ENCODE measurements at regions not wholly inside any gene's neighbourhood (a gene's known extent, or its start where the extent isn't known, plus 50 kb on each side); places are given as distances from the start of the nearest gene placed in this dataset.

DNA sequence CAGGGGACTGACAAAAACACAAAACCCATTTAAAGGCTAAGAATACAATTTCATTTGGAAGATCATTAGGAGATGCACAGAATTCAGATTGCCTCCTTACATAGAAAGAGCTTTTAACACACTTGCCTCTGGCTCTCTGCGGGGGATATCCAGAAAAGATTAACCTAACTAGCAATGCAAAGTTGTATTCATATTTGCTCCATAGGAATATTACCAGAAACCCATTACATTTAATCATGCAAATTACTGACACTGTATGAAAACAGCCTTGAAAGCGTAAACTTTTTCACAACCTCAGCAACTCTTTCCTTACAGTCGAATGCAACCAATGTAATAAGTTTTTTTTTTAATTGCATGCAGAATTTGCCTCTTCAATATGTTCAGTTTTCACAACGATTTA, 1087.3 kb upstream of the PRKX start:
- Histone ChIP-seq H3K27ac (ENCODE audit: low read length) (no peak overlapping the region), H3K27me3 (ENCODE audit: control insufficient read depth, insufficient read depth, low read length) (no peaks in the 10 kb centered on the region), H3K9me3 (ENCODE audit: control insufficient read depth, low read depth, low read length) (no peaks in the 10 kb centered on the region), H3K9ac (ENCODE audit: low read length) (no peak overlapping the region), H3K36me3 (ENCODE audit: control insufficient read depth, low read depth, low read length) (no peaks in the 10 kb centered on the region), H3K4me3 (ENCODE audit: low read length) (no peak overlapping the region), H3K4me1 (ENCODE audit: control insufficient read depth, low read depth, low read length) (peaks cover 12% of the 10 kb centered on the region)

DNA sequence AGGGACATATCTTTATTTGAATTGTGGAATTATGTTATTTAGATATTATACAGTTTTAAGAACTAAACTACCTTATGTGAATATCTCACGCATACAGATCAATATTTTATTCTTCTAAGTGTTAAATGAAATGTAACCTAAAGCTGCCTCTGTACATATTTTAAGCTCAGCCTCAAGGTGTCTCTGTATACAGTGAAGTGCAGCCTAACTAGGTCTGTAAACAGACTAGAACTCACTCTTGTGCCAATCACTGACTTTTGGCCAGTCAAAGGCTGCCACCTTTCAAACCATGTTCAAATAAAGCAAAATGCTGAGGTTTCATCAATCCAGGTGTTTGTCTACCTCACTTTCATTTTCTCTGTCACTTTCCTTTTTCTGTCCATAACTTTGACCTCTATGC, 1074.5 kb upstream of the PRKX start:
- Histone ChIP-seq H3K9me3 (ENCODE audit: control insufficient read depth, low read depth, low read length) (no peaks in the 10 kb centered on the region), H3K27me3 (ENCODE audit: control insufficient read depth, insufficient read depth, low read length) (no peaks in the 10 kb centered on the region), H3K9ac (ENCODE audit: low read length) (no peak overlapping the region), H3K4me1 (ENCODE audit: control insufficient read depth, low read depth, low read length) (no peaks in the 10 kb centered on the region), H3K36me3 (ENCODE audit: control insufficient read depth, low read depth, low read length) (no peaks in the 10 kb centered on the region), H3K4me3 (ENCODE audit: low read length) (no peak overlapping the region), H3K27ac (ENCODE audit: low read length) (no peak overlapping the region)

DNA sequence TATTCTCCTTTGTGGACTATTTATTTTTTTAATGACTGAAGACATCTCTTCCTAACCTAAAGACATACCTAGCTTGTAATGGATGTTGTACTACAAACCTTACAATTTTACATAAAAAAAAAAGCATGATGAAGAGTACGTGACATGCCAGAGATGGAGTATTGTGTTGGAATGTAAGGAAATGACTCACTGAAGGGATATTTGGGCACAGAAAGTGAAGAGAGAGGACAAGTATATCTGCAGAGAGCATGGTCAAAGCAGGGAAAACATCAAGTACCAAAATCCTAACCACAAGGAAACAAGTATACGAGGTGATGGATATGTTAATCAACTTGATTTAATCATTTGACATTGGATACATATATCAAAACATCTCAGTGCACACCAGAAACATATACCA, 1051.4 kb upstream of the PRKX start:
- Histone ChIP-seq H3K9ac (ENCODE audit: low read length) (no peak overlapping the region), H3K4me1 (ENCODE audit: control insufficient read depth, low read depth, low read length) (no peaks in the 10 kb centered on the region), H3K36me3 (ENCODE audit: control insufficient read depth, low read depth, low read length) (no peaks in the 10 kb centered on the region), H3K27ac (ENCODE audit: low read length) (no peak overlapping the region), H3K27me3 (ENCODE audit: control insufficient read depth, insufficient read depth, low read length) (no peaks in the 10 kb centered on the region), H3K9me3 (ENCODE audit: control insufficient read depth, low read depth, low read length) (no peaks in the 10 kb centered on the region), H3K4me3 (ENCODE audit: low read length) (no peak overlapping the region)

DNA sequence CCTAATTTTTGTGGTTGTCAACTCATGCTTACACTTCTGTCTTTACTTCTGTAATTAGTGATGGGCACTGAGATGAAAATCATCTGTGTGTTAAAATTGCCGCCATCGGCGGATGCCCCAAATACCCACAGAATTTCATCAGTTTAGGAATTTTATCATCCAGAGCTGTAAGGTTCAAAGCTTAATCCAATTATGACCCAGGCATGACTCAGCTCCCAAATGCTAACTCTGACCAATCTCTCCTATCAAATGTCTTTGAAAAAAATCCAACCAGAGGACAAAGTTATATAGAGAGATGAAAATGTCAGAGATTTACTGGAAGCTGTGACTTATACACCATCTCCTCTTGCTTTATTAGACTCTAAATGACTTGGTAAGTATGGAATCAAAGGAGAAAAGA, 1048.7 kb upstream of the PRKX start:
- Histone ChIP-seq H3K27ac (ENCODE audit: low read length) (no peak overlapping the region), H3K4me3 (ENCODE audit: low read length) (no peak overlapping the region), H3K4me1 (ENCODE audit: control insufficient read depth, low read depth, low read length) (no peaks in the 10 kb centered on the region), H3K36me3 (ENCODE audit: control insufficient read depth, low read depth, low read length) (no peaks in the 10 kb centered on the region), H3K9ac (ENCODE audit: low read length) (no peak overlapping the region), H3K9me3 (ENCODE audit: control insufficient read depth, low read depth, low read length) (no peaks in the 10 kb centered on the region), H3K27me3 (ENCODE audit: control insufficient read depth, insufficient read depth, low read length) (no peaks in the 10 kb centered on the region)

DNA sequence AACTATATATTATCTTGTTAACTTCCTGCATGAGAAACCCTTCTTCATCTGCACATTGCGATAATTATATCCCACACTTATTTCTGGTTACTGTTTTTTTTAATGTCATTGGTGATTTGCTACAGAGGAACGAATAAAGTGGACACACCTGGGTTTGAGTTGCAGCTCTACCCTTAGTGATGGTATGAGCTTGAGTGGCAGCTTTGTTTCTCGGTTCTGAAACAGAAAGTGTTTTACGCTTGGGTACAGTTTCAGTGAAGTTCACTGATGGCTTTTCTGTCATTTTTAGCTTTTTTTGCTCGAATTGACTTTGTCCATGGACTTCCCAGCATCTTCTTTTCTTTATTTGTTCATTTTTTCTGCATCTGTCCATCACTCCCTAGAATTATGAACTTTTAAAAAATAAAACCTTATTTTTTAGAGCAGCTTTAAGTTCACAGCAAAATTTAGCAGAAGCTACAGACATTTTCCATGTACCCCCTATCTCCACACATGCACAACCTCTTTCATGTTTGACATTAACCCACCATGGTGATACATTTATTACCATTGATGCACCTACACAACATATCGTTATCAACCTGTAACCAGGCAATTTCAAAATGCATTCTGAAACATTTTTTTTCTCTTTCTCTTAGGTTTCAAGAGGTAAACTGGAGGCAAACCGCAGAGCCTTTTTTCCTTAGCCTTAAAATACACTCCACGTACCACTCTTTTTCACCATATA, 1041.6 kb upstream of the PRKX start:
- no peak overlapping the region for H3K9ac ChIP-seq (ENCODE audit: low read length)
- no peak overlapping the region for H3K4me3 ChIP-seq (ENCODE audit: low read length)
- H3K36me3 ChIP-seq (ENCODE audit: control insufficient read depth, low read depth, low read length): no peaks in the 10 kb centered on the region
- no peak overlapping the region for H3K27ac ChIP-seq (ENCODE audit: low read length)
- no peaks in the 10 kb centered on the region for H3K9me3 ChIP-seq (ENCODE audit: control insufficient read depth, low read depth, low read length)
- H3K27me3 ChIP-seq (ENCODE audit: control insufficient read depth, insufficient read depth, low read length): no peaks in the 10 kb centered on the region
- no peaks in the 10 kb centered on the region for H3K4me1 ChIP-seq (ENCODE audit: control insufficient read depth, low read depth, low read length)

DNA sequence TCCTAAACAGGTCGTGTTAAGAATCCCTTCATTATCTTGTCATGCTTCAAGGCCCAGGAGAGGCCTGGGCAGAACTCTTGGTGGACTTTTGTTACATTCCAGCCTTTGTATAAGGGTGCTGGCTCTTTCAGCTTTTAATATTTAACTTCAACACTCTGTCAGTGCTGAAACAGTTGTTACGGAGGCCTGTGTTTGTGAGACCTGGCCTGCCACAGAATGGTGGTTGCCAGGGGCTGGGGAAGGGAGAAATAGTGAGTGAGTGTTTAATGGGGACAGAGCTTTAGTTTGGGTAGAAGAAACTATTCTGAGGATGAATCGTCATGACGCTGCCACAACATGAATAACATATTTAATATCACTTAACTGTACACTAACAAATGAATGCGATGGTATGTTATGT, 1027.6 kb upstream of the PRKX start:
- Histone ChIP-seq H3K9ac (ENCODE audit: low read length) (no peak overlapping the region), H3K4me3 (ENCODE audit: low read length) (no peak overlapping the region), H3K4me1 (ENCODE audit: control insufficient read depth, low read depth, low read length) (no peaks in the 10 kb centered on the region), H3K27me3 (ENCODE audit: control insufficient read depth, insufficient read depth, low read length) (no peaks in the 10 kb centered on the region), H3K9me3 (ENCODE audit: control insufficient read depth, low read depth, low read length) (no peaks in the 10 kb centered on the region), H3K27ac (ENCODE audit: low read length) (no peak overlapping the region), H3K36me3 (ENCODE audit: control insufficient read depth, low read depth, low read length) (no peaks in the 10 kb centered on the region)

DNA sequence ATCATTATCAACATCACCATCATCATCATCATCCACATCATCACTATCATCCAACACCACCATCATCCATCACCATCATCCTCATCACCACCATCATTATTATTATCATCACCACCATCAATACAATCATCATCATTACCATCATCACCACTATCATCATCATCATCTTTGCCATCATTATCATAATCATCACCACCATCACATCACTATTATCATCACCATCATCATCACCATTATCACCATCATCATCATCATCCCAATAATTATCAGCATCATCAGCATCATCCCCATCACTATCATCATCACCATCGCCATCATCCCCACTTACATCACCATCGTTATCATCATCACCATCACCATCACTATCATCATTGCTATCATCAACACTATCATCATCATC, 1021.9 kb upstream of the PRKX start:
- no peak overlapping the region for H3K27ac ChIP-seq (ENCODE audit: low read length)
- no peaks in the 10 kb centered on the region for H3K4me1 ChIP-seq (ENCODE audit: control insufficient read depth, low read depth, low read length)
- H3K9me3 ChIP-seq (ENCODE audit: control insufficient read depth, low read depth, low read length): no peaks in the 10 kb centered on the region
- H3K9ac ChIP-seq (ENCODE audit: low read length): no peak overlapping the region
- no peak overlapping the region for H3K4me3 ChIP-seq (ENCODE audit: low read length)
- no peaks in the 10 kb centered on the region for H3K27me3 ChIP-seq (ENCODE audit: control insufficient read depth, insufficient read depth, low read length)
- H3K36me3 ChIP-seq (ENCODE audit: control insufficient read depth, low read depth, low read length): no peaks in the 10 kb centered on the region

DNA sequence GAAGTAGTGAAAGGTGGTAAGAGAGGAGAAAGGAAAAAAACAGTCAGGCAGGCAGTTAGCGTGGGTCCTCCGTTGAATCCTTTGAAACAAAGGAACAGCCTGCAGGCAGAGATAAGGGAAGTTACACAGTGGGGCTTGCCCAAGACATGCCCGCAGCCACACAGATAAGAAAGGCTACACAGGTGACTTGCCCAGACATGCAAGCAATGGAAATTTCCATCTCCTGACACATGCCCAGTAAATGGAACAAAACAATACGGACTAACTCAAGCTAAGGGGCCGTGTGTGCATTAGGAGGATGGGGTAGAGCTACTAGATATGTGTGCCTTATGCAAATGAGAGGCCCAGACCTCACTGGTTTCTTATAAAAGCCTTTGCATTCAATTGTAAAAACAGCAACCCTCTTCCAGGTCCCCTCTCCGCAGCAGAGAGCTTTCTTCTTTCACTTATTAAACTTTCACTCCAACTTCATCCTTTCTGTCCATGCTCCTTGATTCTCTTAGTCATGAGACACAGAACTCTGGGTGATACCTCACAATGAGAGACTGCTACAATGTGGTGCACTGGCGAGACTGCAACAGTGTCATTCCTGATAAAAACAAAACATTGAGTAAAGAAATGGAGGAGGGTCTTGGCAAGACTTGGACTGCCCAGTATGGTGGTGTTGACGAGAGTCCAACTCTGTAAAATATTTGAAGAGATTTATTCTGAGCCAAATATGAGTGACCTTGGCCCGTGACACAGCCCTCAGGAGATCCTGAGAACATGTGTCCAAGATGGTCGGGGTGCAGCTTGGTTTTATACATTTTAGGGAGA, 997.4 kb upstream of the PRKX start:
- Histone ChIP-seq H3K4me3 (ENCODE audit: low read length) (no peak overlapping the region), H3K9me3 (ENCODE audit: control insufficient read depth, low read depth, low read length) (no peaks in the 10 kb centered on the region), H3K36me3 (ENCODE audit: control insufficient read depth, low read depth, low read length) (no peaks in the 10 kb centered on the region), H3K9ac (ENCODE audit: low read length) (no peak overlapping the region), H3K4me1 (ENCODE audit: control insufficient read depth, low read depth, low read length) (peaks cover 5% of the 10 kb centered on the region), H3K27ac (ENCODE audit: low read length) (peak overlapping the region; percentile 4), H3K27me3 (ENCODE audit: control insufficient read depth, insufficient read depth, low read length) (no peaks in the 10 kb centered on the region)

DNA sequence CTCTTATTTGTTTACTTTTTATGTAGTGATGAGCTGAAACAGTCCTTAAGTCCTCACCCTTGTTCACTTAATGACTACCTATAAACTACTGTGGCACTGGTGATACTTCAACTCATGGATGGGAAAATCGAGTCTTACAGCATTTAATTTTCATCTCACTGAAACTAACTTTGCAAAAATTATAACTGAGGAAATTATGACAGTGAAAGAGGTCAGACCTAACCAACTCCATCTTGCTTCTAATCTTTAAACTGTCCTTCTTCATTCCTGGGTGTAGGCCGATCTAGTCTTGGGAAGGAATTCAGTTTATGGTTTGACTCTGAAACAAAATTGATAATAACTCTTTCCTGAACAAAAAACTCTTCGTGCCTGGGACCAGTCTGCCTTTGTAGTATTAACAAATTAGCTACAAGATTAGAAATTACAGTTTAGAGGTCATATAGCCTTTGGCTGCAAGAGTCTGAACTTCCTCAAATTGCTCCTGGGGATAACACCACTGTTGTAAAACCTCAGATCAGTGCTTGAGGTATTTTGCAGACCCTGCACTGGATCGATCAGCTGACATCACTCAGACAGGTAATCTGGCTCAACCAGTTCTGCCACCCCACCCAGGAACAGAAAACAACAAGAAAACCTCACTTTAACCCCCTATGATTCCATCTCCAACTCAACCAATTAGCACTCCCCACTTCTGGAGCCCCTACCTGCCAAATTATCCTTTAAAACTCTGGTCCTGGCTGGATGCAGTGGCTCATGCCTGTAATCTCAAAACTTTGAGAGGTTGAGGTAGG, 995.7 kb upstream of the PRKX start:
- no peaks in the 10 kb centered on the region for H3K9me3 ChIP-seq (ENCODE audit: control insufficient read depth, low read depth, low read length)
- H3K9ac ChIP-seq (ENCODE audit: low read length): no peak overlapping the region
- no peak overlapping the region for H3K4me3 ChIP-seq (ENCODE audit: low read length)
- peaks cover 5% of the 10 kb centered on the region for H3K4me1 ChIP-seq (ENCODE audit: control insufficient read depth, low read depth, low read length)
- no peak overlapping the region for H3K27ac ChIP-seq (ENCODE audit: low read length)
- no peaks in the 10 kb centered on the region for H3K36me3 ChIP-seq (ENCODE audit: control insufficient read depth, low read depth, low read length)
- no peaks in the 10 kb centered on the region for H3K27me3 ChIP-seq (ENCODE audit: control insufficient read depth, insufficient read depth, low read length)

DNA sequence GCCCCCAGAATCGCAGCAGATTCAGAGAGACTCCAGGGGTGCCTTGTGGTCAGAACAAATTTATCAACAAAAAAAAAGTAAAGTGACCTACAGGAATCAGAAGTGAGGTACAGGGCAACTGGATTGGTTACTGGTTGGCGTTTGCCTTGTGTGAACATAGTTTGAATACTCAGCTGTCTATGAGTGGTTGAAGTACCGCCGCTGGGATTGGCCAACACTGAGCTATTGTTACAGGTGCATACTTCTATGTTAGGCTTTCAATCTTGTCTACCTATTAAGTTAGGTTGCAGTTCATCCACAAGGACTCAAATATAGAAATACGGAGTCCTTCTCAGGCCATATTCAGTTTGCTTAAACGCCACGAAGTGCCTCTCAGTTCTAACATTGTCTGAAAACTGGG, 993.5 kb upstream of the PRKX start:
- Histone ChIP-seq H3K36me3 (ENCODE audit: control insufficient read depth, low read depth, low read length) (no peaks in the 10 kb centered on the region), H3K9ac (ENCODE audit: low read length) (no peak overlapping the region), H3K9me3 (ENCODE audit: control insufficient read depth, low read depth, low read length) (no peaks in the 10 kb centered on the region), H3K4me3 (ENCODE audit: low read length) (no peak overlapping the region), H3K27me3 (ENCODE audit: control insufficient read depth, insufficient read depth, low read length) (no peaks in the 10 kb centered on the region), H3K27ac (ENCODE audit: low read length) (no peak overlapping the region), H3K4me1 (ENCODE audit: control insufficient read depth, low read depth, low read length) (peaks cover 5% of the 10 kb centered on the region)

DNA sequence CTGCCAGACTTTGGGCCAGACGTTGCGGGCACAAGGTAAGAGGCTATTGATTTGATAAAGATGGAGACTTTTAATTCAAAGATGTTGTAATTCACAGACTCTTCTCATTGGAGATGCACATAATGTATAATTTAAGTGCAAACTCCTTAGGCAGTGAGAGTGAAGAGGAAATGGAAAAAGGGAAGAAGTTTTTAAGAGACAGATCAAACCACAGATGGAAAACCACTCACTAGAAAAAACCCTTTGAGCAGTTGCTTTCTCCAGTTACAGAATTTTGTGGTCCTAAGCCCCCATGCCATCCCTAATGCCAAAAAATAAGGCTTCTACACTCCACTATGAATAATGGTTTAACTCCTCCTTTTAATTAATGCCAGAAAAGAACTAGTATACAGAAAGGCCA, 977.1 kb upstream of the PRKX start:
- Histone ChIP-seq H3K9me3 (ENCODE audit: control insufficient read depth, low read depth, low read length) (no peaks in the 10 kb centered on the region), H3K27ac (ENCODE audit: low read length) (no peak overlapping the region), H3K9ac (ENCODE audit: low read length) (no peak overlapping the region), H3K4me3 (ENCODE audit: low read length) (no peak overlapping the region), H3K27me3 (ENCODE audit: control insufficient read depth, insufficient read depth, low read length) (no peaks in the 10 kb centered on the region), H3K4me1 (ENCODE audit: control insufficient read depth, low read depth, low read length) (no peaks in the 10 kb centered on the region), H3K36me3 (ENCODE audit: control insufficient read depth, low read depth, low read length) (no peaks in the 10 kb centered on the region)
